Transverse colon (tissue), 4 donors: ENCODE measurements at regions not wholly inside any gene's neighbourhood (a gene's known extent, or its start where the extent isn't known, plus 50 kb on each side); places are given as distances from the start of the nearest gene placed in this dataset.

Experiments
- CTCF ChIP-seq, 5 experiments: fragments of 200-600 bp in 3 of 5; fragments of 450-650 bp in 2 of 5; sonication (generic) in 3 of 5; IDR thresholded peaks; 1 replicate in 2 of 5; 2 replicates in 3 of 5; pipeline ENCODE4 v1.5.1; 2016 to 2017; ENCODE audit warnings: antibody characterized with exemption in 5 of 5, inconsistent platforms in 3 of 5, mild to moderate bottlenecking in 2 of 5, moderate library complexity in 1 of 5
- EP300 ChIP-seq: sonication (generic); formaldehyde crosslinking; IDR thresholded peaks from one replicate; pipeline ENCODE4 v1.6.1; 2017; ENCODE audit warnings: antibody characterized with exemption, low read depth
- POLR2A ChIP-seq: fragments of 450-650 bp; IDR thresholded peaks from one replicate; pipeline ENCODE4 v1.6.1; 2016; ENCODE audit warnings: antibody characterized with exemption, mild to moderate bottlenecking, moderate library complexity
- POLR2AphosphoS5 ChIP-seq, 3 donors: sonication (generic); formaldehyde crosslinking; IDR thresholded peaks; one replicate each; pipeline ENCODE4 v1.6.1; 2016; ENCODE audit warnings: antibody characterized with exemption in 3 of 3

GRCh38 chr2:33904801-33905200, 305.7 kb upstream of the FAM98A start:
- TF ChIP-seq POLR2AphosphoS5 (IDR thresholded peaks at IDR 0.05) = no peak
- TF ChIP-seq CTCF (IDR thresholded peaks at IDR 0.05) = no peak
- no peak for TF ChIP-seq POLR2A
- TF ChIP-seq EP300 = no peak
